GM19043 (cell line): ENCODE measurements at regions not wholly inside any gene's neighbourhood (a gene's known extent, or its start where the extent isn't known, plus 50 kb on each side); places are given as distances from the start of the nearest gene placed in this dataset.

Experiments
- ATAC-seq: cut with Tn5 transposase; IDR thresholded peaks from one replicate; pipeline ENCODE4 v1.9.1; 2021; ENCODE audit warnings: low read depth; ENCODE audit not compliant: unreplicated experiment

DNA sequence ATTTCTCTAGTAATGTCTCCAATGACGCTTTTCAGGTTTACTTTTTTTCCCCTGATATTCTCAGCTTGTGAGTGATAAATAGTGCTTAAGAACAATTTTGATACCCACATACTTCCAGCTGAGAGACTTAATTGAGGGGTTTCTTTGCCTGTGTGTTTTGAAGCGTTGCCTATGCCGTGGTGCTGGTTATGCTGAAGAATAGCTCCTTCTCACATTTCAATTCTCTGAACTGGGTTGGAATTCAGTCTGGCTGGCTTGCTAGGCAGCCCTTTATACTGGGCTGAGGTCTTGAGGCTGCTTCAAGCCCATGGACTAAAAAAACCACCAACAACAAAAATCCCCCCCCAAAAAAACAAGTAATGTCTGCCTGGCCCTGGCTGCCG, 87.4 kb downstream of the CHST2 start:
- no peak for ATAC-seq

DNA sequence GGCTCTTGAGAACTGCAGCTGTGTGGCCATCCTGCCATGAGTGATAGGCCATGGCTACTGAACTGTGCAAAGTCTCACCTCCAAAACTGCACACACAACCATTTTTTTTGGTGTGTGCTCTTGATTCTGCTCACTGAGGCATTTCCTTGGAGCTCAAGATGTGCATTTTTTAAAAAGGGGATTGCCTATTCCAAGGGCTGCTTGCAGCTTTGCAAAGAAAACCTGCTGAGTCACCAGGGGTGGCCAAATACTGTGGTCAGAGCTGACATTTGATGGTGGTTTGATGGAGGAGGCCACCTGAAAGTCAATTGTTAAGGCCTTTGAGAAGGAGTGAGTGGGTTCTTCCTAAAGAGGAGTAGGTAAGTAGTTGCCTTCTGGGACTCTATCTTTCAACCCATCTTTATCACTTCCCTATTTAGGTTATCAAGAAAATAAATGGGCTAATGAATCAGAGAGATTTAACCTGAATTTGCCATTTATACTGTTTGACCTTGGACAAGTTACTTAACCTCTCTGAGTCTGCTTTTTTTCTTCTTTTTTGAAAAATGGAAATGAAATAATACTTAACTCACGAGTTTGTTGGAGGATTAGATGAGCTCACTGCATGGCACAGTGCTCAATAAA, 87.9 kb downstream of the CHST2 start:
- peak; percentile 90 for ATAC-seq

DNA sequence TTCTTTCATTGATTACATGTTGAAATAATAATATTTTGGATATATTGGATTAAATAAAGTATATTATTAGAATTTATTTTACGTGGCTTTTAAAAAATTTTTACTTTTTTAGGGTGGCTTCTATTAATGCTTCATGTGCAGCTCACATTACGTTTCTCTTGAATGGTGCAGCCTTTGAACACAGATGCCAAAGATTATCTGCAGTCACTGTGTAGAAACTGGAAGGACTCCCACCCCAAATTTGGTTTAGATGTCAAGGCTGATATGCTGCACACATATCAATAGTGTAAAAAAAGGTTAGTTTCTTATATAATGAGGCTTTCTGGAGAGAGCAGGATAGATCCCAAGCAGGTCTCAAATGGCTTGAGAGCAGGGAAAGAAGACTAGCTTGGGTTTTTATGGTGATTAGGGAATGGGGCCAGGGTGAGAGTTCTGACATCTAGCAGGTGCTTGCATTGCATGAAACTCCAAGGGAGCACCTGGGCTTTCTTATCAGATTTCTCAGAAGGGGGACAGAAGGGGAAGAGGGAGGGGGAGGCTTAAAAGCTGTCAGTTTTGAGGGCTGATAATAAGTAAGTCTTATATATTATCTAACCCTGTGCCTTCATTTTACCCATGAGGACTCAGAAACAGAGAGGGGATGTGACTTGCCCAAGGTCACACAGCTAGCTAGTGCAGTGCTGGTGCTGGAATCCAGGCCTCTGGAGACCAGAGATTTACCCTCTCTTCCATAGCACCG, 89.6 kb downstream of the CHST2 start:
- no peak for ATAC-seq

GRCh38 chr3:143209715-143210059, 90.1 kb downstream of the CHST2 start:
- ATAC-seq = no peak

- ATAC-seq = no peak
Observed at GRCh38 chr3:143210141-143210540, 90.6 kb downstream of the CHST2 start.

DNA sequence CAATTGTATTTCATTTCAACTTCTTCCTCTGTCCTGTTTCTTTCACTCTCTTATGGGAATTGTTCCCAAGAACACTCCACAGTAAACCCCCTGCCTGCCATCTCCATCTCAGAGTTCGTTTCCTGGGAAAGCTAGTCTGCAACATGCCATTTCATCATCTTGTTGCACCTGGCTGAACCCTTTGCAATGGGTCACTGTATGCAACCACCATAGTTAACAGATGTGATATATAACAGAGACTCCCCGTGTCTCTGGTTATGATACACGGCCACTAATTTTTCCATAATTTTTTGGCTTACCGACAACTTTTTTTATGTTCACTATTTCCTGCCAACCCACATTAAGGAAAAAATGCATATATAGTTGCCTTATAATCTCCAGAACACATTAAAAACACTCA, 95.5 kb downstream of the CHST2 start:
- ATAC-seq = no peak
